K562 (cell line): ENCODE measurements at regions not wholly inside any gene's neighbourhood (a gene's known extent, or its start where the extent isn't known, plus 50 kb on each side); places are given as distances from the start of the nearest gene placed in this dataset.
A peak's percentile ranks its signal among the peaks of the same experiment; 100 is the strongest.

Experiments used
- ATF4 ChIP-seq: fragments of 450-650 bp; formaldehyde crosslinking; IDR thresholded peaks from 2 replicates; pipeline ENCODE4 v1.4.0; 2022; ENCODE audit warnings: mild to moderate bottlenecking, moderate library complexity
- BCOR ChIP-seq: fragments of 450-650 bp; IDR thresholded peaks from 2 replicates; pipeline ENCODE4 v1.6.1; 2016
- BMI1 ChIP-seq: fragments of 150-350 bp; IDR thresholded peaks from 2 replicates; pipeline ENCODE4 v1.6.1; 2014; ENCODE audit warnings: low read length
- CHAMP1 ChIP-seq: fragments of 450-650 bp; IDR thresholded peaks from 2 replicates; pipeline ENCODE4 v1.6.1; 2016; ENCODE audit warnings: mild to moderate bottlenecking
- CHD1 ChIP-seq: fragments of 200-600 bp; sonication (generic); IDR thresholded peaks from one replicate; pipeline ENCODE4 v1.6.1; 2012; ENCODE audit warnings: mild to moderate bottlenecking, moderate library complexity, low read length, inconsistent platforms
- FOXP4 ChIP-seq: sonication (generic); formaldehyde crosslinking; IDR thresholded peaks from 2 replicates; pipeline ENCODE4 v1.8.0; 2022; ENCODE audit warnings: mild to moderate bottlenecking, missing genetic modification reagents, borderline replicate concordance
- HMGXB4 ChIP-seq: sonication (generic); formaldehyde crosslinking; IDR thresholded peaks from 2 replicates; pipeline ENCODE4 v1.8.1; 2023; ENCODE audit warnings: mild to moderate bottlenecking, missing genetic modification reagents
- HSF4 ChIP-seq: fragments of 250-450 bp; sonication (Bioruptor Pico); IDR thresholded peaks from 2 replicates; pipeline ENCODE4 v2.1.2; 2022; ENCODE audit warnings: mild to moderate bottlenecking, moderate library complexity, borderline replicate concordance
- ILF3 ChIP-seq: fragments of 450-650 bp; IDR thresholded peaks from 2 replicates; pipeline ENCODE4 v1.6.1; 2018; ENCODE audit warnings: antibody characterized with exemption, mild to moderate bottlenecking, moderate library complexity, borderline replicate concordance
- KAT2B ChIP-seq: IDR thresholded peaks from one replicate; pipeline ENCODE4 v1.6.1; 2012; ENCODE audit warnings: low read depth, mild to moderate bottlenecking, control low read depth, inconsistent platforms, low read length, moderate library complexity
- NFIX ChIP-seq: fragments of 250-450 bp; sonication (Bioruptor Pico); IDR thresholded peaks from 2 replicates; pipeline ENCODE4 v1.4.0; 2020; ENCODE audit warnings: low read depth, mild to moderate bottlenecking, moderate library complexity
- POLR3A ChIP-seq: IDR thresholded peaks from 2 replicates; pipeline ENCODE4 v1.6.1; 2011; ENCODE audit warnings: borderline replicate concordance, mild to moderate bottlenecking, moderate library complexity; ENCODE audit not compliant: insufficient read length, insufficient read depth; ENCODE audit errors: extremely low read depth
- RBM22 ChIP-seq: fragments of 200-400 bp; formaldehyde crosslinking; IDR thresholded peaks from 2 replicates; pipeline ENCODE4 v1.6.1; 2018; ENCODE audit warnings: low read length, low read depth; ENCODE audit not compliant: poor library complexity, severe bottlenecking
- SIX5 ChIP-seq, 2 experiments: IDR thresholded peaks; 2 replicates each; pipeline ENCODE4 v1.6.1; 2011; ENCODE audit warnings: low read length in 2 of 2, borderline replicate concordance in 1 of 2, low read depth in 1 of 2, mild to moderate bottlenecking in 1 of 2, moderate library complexity in 1 of 2; ENCODE audit not compliant: insufficient read depth in 1 of 2
- TAL1 ChIP-seq: fragments of 450-650 bp; IDR thresholded peaks from 2 replicates; pipeline ENCODE4 v1.6.1; 2016; ENCODE audit warnings: mild to moderate bottlenecking
- TRIM28 ChIP-seq: fragments of 450-650 bp; IDR thresholded peaks from 2 replicates; pipeline ENCODE4 v1.6.1; 2017
- ZBTB33 ChIP-seq: sonication (generic); formaldehyde crosslinking; IDR thresholded peaks from 2 replicates; pipeline ENCODE4 v1.8.1; 2023; ENCODE audit warnings: mild to moderate bottlenecking, missing genetic modification reagents
- ZFX ChIP-seq: sonication (generic); formaldehyde crosslinking; IDR thresholded peaks from 2 replicates; pipeline ENCODE4 v1.8.0; 2022; ENCODE audit warnings: mild to moderate bottlenecking, missing genetic modification reagents, moderate library complexity
- ZNF134 ChIP-seq: fragments of 250-450 bp; sonication (Bioruptor Pico); conservative IDR thresholded peaks from 2 replicates; pipeline ENCODE4 v1.4.0; 2020
- ZNF644 ChIP-seq: fragments of 200-800 bp; sonication (Bioruptor generic); IDR thresholded peaks from 2 replicates; pipeline ENCODE4 v1.6.1; 2016; ENCODE audit warnings: low read depth, missing genetic modification characterization, missing compliant biosample characterization
- ZNF668 ChIP-seq: fragments of 250-450 bp; sonication (Bioruptor Pico); IDR thresholded peaks from 2 replicates; pipeline ENCODE4 v1.8.0; 2022; ENCODE audit warnings: mild to moderate bottlenecking, inconsistent platforms

GRCh38 chr6:27806981-27807440 lies 105.2 kb downstream of the OR2B2 start (continued):
- TF ChIP-seq FOXP4 (CRISPR knock-in tag) (peak; percentile 91), ILF3 (no peak), ZFX (CRISPR knock-in tag) (no peak), ZNF668 (CRISPR knock-in tag) (no peak), HSF4 (no peak), CHAMP1 (no peak), NFIX (CRISPR knock-in tag) (no peak), CHD1 (peak; percentile 83), KAT2B (no peak), ZBTB33 (peak; percentile 52; the same call in 1 of the 2 replicates), ATF4 (no peak; the same call in 1 of the 2 replicates), TAL1 (no peak), BMI1 (no peak), TRIM28 (no peak), ZNF134 (CRISPR knock-in tag) (no peak), RBM22 (no peak), POLR3A (no peak), BCOR (no peak), HMGXB4 (CRISPR knock-in tag) (no peak; the same call in 1 of the 2 replicates), SIX5 (IDR thresholded peaks at IDR 0.05; ENCODE audit: borderline replicate concordance in 1 of 2, insufficient read depth in 1 of 2, low read depth in 1 of 2, low read length in 2 of 2) (no peak), ZNF644 (tag) (no peak)
